Stimulated activated CD8-positive, alpha-beta memory T cell treated with anti-CD3 and anti-CD28 coated beads, Interleukin-12 subunit alpha, Interleukin-12 subunit beta, amount 100 ng/mL, for 4 hours (primary cell): ENCODE measurements at regions not wholly inside any gene's neighbourhood (a gene's known extent, or its start where the extent isn't known, plus 50 kb on each side); places are given as distances from the start of the nearest gene placed in this dataset.

ENCODE experiments used
- DNase-seq: peaks from one replicate; pipeline ENCODE4 v3.0.0-alpha.2; 2020; ENCODE audit warnings: low read depth

DNA sequence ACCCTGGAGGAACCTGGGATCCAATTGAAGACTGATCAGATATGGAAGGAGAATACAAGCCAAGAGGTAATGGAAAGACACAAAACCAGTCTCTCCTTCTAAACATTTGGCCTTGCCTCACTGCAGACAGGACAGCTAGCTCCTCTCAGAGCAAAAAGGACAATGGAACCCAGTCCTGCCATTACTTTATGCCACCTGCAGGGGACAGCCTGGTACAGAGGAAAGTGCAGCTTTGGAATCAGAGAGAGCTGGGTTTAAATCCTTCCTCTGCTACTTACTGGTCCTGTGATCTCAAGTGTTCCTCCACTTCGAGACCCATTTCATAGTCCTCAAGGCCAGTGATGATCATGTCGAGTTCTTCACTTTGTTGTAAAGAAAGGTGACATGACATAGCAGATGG lies 159.4 kb upstream of the SMAD3 start:
- DNase-seq: no peak

DNA sequence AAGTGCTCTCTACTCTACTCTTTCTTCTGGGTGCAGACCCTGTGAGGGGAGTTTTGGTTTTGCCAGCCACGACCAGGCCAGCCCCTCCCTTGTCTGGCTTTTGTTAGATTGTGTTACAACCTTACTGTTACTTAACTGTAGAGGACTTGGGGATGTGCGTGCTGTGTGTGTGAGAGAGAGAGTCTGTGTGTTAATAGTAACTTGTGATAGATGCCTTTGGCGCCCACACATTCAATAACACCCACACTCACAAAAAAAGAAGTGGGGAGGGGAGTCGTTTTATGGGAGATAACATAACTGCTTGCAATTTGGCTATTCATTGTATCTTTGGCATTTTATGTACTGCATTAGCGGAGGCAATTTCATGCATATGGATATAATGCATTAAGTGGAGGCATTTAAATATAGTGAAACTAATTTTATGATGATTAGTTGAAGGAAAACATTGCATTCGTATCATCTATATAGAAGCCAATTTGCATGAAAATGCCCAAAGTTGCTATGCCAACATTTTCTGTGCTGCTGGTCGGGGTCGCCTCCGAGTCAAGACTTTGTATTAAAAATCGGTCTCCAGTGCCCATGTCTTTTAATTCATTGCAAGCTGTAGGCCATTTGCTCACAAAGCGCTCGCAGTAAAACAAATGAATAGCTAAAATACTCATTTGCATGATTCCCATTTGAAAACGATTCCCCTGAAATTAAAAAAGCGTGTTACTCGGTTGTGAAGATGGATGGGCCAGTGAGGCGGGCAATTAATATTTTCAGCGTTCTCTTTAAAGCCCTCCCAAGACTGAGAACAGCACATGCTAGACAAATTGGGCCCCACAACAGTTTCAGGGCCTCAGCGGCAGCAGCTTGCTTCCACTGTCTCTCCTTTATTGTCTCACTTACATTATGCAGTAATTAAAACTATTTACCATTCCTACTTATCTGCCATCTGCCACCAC lies 158.5 kb upstream of the SMAD3 start:
- no peak for DNase-seq

DNA sequence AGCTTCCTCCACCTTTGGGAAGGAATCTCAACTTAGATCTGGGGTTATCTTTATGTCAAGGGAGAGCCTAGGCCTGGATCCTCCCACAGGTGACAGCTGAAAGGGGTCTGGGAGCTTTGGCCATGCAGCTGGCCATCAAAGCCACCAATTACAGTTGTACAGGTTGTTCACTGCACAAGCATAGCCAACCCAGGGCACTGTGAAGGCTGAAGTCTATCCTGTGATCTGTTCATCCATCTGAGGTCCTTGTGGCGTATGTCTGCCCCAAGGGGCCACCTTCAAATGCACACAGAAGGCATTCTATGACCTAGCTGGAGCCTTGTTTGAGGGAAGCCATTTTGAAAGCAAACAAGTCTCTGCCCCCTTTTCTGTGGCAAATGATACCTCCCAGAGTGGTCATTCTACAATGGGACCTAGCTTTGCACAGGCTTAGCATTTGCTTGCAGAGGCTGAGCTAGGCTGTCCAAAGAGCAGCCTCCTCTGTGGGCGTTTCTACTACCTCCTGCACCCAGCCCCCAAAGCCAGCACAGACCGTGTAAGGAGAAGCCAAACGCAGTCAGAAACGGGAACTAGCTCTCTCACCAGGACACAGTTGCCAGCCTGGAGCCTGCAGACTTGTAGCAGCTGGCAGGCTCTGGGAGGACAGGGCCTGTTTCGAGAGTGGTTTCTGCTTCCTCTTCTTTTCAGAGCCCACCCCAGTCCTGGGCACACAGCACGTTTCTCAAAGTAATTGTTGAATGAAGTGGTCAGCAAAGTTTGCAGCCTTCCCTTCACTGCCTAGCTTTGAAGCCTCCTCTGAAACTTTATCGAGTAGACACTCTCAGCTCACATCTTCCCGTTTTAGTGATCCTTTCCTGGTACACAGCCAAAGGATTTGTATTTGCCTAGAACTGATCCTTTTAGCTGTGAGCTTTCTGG lies 157.3 kb upstream of the SMAD3 start:
- no peak for DNase-seq

DNA sequence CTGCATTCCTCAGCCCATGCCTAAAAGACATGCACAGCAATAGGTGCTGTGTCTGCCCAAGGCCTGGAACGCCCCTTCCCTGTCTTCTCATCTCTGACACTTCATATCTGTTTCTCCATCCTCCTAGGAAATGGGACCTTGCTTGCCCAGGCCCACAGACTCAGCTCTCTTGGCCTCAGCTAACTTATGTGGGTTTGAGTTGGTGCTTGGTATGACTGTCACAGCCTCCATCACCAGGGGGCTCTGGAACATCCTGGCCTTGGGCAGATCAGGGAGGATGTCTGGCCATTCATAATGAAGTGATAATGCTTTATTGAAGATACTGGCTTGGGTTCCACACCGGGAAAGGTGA lies 156.7 kb upstream of the SMAD3 start:
- DNase-seq: no peak

DNA sequence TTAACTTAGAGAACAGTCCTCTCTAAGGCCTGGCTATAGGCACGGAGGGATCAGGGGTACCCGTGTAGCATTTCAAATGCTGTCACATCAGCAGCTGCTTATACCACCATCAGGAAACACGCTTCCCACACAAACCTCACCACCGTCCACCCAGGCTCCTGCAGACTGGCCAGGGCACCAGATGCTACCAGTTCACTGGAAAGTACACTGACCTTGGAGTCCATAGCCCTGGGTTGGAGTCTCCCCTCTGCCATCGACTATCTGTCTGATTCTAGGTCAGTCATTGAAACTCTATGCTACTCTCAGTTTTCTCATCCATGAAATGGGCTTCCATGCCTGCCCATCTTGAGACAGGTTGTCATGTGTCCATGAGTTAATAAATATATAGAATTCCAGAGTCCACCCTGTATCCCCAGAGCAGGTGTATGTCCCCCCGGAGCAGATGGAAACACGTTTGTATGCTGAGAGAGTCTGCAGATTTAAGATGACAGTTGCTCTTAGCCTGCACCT lies 156.0 kb upstream of the SMAD3 start:
- DNase-seq: no peak

DNA sequence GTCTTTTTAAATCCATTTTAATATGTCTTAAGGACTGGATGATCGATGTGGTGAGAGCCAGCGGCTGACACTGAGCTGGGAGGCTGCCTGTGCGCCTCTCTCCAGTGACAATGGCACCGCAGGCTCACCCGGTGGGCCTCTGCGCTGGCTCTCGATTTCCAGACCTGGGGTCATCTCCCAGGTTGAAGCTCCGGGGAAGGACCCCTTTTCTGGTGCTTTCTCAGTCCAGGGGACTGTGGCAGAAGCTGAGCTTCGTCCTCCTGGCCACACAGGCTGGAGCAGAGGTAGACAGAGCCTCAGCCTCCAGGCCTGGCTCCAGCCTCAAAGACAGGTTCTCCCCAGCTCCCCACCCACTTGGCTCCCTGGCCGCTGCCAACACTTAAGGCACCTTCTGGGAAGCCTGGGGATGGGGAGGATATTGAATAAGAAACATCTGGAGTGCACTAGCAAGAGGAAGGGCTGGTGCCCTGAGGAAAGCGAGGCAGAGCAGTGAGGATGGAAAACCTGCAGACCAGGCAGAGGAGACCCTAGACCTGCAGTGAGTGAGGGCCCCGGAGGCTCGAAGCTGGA lies 154.2 kb upstream of the SMAD3 start:
- DNase-seq: no peak

DNA sequence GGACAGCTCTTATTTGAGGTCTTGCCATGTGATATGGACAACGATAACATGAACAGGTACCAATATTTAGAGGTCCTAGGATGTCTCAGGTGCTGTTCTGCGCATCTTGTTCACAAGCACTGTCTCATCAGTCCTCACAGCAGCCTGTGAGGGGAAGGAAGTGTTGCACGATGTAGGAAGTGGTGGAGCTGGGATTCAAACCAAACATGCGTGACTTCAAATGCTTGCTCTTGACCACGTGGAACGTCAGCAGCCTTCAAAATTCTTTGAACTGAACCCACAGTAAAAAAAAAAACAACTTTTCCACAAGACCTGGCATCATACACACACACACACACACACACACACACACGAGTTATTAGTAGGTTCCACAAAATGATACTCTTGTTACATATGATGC lies 153.4 kb upstream of the SMAD3 start:
- DNase-seq: no peak

DNA sequence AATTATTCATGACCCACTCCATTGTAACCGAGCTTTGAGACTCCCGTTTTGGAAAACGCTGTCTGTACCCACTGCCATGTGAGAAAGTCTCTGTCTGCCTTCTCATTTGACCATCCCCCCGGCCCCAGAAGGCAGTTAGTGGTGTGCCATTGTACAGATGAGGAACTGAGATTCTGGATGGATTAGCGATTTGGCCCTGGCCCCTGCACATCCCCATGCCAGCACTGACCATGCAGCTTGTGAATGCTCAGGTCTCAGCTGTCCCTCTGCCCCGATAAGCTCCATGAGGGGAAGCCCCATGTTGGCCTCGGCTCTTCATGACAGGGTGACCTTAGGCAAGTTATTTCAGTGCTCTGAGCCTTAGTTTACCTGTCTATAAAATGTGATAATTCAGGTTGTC lies 153.0 kb upstream of the SMAD3 start:
- no peak for DNase-seq

DNA sequence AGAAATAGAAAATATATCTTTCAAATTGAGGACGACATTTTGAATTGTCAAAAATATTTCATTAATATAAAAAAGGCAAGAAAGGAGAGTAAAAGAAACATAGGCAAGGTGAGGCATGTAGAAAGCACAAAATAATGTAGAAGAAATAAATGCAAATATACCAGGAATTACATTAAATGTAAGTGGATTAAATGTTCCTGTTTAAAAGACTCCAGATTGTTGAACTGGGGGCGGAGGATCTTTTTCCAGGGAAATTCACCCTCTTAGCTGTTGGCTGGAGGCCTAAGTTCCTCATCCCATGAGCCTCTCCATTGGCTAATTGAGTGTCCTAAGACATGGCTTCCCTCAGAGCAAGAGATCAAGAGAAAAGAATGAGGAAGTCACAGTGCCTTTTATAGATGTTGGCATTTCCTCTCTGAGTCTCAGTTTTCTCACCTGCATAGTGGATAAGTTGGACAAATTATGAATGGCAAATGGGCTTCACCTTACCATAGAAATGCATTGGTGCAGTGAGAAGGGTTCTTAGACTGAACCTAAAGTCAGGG lies 147.4 kb upstream of the SMAD3 start:
- DNase-seq: no peak

DNA sequence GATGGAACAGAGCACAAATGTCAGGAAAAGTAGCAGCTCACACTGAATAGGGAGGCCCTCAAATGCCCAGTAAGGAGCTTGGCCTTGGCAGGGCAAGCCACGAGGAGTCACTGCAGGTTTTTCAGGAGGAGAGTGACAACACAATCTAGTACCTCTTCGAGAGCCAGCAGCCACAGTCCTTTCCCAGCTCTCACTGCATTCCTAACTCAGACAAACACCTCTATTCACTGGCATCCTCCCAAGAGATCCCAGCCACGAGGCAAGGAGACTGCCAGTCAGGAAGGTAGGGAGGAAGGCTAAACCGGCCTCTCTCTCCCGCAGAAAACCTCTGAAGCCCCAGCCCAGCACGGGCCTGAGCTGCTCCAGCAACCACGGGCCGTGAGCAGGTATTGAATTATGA lies 146.0 kb upstream of the SMAD3 start:
- DNase-seq: no peak

DNA sequence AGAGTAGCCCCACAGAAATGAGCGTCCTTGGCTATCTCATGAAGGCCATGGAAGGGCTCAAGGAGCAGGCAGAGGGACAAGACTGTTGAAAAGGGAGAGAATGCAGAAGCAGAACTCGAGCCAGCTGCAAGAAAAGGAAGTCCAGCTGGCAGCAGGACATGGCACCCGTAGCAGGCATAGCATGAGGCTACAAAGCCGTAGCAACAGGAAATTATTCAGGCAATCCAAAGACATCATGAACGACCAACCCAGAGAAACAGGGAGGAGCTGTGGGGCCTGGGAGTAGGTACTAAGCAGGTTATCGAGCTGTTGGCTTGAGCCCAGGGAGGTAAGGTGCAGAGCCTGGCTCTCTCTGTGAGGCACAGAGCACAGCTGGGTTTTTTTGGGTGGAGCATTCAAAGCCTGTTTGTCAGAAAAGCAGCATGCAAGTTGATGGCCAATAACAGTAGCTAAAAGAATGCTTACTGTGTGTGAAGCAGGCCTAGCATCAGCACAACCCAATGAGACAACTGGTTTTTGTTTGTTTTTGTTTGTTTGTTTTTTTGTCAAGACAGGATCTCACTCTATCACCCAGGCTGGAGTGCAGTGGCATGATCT lies 144.0 kb upstream of the SMAD3 start:
- no peak for DNase-seq

DNA sequence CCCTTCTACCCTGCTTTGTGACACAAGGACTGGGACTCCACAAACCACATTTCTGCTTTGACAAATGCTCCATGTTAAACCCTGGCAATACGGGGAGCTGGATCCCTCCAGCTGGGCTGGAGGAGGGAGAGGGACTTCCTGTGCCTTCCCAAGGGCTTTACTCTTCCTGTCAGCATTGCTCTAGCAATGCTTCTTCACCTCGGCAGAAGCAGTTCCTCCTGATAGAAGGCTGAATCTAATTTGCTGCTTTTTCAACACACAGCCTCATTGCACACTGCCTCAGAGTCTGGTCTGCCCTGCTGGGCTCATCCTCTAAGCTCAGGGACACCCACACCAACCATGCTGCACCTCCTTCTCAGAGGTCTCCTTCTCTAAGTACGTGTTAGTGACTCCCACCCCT lies 142.8 kb upstream of the SMAD3 start:
- no peak for DNase-seq

DNA sequence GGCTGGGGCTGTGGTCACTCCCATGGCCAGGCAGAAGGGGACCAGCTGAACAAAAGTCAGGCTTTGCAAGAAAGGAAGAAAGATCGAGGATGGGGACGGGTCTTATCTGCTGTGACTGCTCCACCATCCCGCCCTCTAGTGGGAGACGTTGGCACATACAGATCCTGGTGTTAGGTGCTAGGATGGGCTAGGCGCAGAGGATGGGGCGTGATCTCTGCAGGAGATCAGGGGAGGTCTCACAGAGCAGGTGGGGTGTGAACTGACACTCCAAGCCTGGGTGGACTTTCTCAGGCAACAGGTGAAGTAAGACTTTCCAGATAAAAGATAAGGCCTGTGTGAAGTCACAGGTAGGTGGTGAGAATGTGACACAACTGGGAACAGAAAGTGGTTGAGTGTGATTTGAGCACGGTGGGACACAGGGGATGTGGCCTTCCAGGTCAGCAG lies 141.9 kb upstream of the SMAD3 start:
- no peak for DNase-seq

DNA sequence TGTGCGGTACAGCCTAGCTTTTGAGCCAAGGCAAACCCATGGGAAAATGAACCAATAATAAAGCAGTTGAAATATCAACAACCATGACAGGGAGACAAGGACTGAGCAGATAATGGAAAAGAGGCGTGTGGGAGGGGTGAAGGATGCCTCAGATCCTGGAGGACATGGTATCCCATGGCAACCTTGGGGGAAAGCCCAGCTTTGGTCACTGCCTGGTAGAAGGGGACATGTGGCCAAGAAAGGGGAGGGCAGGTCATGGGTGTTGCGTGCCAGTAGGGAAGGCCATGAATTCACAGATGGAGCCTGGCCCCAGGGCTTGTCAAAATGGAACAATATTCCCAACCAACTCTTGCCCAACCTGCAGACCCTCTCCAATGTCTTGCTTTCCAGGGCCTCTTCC lies 140.5 kb upstream of the SMAD3 start:
- no peak for DNase-seq

DNA sequence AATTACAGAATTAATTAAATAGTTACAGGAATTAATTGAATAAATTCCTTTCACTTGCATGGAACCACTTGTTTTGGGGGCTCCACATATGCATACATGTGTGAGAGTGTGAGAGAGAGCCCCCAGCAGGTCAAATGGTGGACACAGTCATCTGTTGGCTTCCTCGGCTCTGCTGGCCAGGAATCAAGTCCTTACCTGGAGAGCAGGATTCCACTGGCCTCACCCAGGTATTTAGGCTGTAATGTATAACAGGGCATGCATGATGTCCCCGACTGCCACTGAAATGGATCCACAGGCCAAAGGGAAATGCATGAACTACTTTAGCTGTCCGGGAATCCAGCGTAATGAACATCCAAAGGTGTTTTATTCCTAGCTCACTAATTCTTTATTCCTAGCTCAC lies 139.7 kb upstream of the SMAD3 start:
- no peak for DNase-seq

DNA sequence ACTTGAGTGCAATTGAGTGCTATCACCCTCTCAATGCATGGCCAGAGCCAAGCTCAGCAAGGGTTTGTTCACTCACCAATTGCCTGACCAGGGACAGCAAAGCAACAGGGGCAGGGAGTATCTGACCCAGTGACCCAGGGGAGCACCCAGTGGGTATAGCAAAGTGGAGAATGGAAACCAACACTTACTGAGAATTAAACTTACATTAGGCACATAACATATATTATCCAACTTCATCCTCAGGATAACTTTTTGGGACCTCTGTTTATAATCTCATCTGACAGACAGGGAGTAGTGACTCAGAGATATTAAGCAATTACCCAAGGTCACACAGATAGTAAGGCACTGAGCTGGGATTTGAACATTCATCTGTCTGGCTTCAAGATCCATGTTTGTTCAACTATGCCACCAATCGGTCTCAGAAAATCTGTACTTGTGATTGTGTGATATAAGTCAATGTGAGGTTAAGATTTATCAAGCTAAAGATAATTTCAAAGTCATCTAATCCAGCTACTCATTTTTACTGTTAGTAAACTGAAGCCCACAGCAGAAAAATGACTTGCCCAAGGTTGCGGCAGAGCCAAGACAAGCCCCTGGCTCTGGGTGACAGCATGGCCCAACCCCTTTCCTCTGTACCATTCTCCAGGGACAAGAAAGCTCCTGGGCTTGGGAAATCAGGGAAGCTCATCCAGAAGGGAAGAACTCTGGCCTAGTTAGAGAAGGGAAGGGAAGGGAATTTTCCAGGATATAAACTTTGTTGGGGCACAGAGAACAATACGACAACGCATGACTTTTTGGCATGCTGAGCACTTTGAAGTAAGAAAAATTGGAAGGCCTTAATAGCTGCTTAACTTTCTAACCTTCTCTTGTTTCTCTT lies 138.0 kb upstream of the SMAD3 start:
- no peak for DNase-seq

DNA sequence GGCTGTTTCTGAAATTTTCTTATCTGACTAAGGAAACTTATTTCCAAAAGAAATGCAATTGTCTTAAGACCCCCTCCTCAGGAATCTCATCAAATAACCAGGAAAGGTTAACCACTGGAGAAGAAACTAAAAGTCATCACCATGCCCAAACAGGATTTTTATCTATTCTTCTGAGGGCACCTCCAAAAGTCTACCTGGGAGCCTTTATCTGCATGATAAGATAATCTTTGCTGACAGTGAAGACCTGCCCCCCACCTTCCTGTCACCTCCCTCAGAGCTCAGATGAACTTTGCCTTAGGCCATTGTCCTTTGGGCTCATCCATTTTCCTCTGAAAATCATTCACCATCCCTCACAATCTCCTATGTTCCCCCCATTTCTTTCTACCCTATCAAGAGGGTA lies 137.3 kb upstream of the SMAD3 start:
- no peak for DNase-seq

DNA sequence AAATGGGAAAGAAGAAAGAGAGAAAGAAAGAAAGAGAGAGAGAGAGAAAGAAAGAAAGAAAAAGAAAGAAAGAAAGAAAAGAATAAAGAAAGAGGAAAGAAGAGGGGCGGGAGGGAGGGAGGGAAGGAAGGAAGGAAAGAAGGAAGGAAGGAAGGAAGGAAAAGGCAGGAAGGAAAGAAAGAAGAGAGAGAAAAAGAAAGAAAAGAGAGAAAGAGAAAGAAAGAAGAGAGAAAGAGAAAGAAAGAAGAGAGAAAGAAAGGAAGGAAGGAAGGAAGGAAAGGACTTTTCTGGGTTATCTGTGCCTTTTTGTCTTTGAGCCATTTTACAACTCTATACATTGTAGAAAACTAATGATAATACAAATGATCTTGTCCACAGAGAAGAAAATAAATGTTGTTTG lies 136.6 kb upstream of the SMAD3 start:
- DNase-seq: no peak

DNA sequence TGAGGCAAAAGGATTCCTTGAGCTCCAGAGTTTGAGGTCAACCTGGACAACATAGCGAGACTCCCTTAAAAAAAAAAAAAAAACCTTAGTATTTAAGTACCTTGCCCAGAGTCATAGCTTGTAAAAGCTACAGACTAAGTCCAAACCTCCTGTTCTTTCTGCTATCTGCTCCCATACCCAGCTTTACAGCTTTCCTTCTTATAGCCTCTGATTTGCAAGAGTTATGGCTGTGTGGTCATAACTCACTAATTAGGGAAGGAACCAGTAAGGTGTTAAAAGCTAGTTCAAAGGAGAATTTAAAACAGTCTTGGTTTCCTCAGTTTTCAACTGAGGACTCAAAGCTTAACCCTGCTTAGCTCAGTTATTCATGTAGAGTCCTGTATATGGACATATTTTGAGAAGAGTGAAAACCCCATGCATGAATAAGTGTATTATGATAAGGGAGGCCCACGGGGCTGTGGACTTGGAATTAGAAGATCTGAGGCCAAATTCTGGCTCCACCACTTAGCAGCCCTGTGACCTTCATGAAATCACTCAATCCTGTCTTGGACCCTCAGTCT lies 135.5 kb upstream of the SMAD3 start:
- DNase-seq: no peak
